ENCODE measurements at regions not wholly inside any gene's neighbourhood (a gene's known extent, or its start where the extent isn't known, plus 50 kb on each side); places are given as distances from the start of the nearest gene placed in this dataset.
"Not testable (repeated sequence)": the region's sequence is repeated elsewhere in the genome, so short reads cannot be mapped to it uniquely, and the experiment has no call there.

GRCh38 chr14:105767315-105767714 lies 240.9 kb downstream of the TMEM121 start:
- WGBS, 4 donors = 76 to 79% (median 78%) methylated on average over 7 of the region's 7 CpGs

GRCh38 chr14:105768039-105768438 lies 241.7 kb downstream of the TMEM121 start:
- WGBS, 4 donors = 78 to 87% (median 82%) methylated on average over 11 to 17 of the region's 17 CpGs; no CpG with 5 or more reads in 1 of the 4 donors
- intact Hi-C loops (cut with DNase I); H3K9me3 ChIP-seq; H3K36me3 ChIP-seq; ATAC-seq; H3K4me1 ChIP-seq; H3K4me3 ChIP-seq; H3K27me3 ChIP-seq; H3K27ac ChIP-seq; DNase-seq: not testable (repeated sequence)

More at GRCh38 chr14:105767315-105767714, 240.9 kb downstream of the TMEM121 start:
- no peak for TF ChIP-seq CTCF (IDR thresholded peaks at IDR 0.05)
- TF ChIP-seq POLR2A (IDR thresholded peaks at IDR 0.05) = no peak
- Histone ChIP-seq H3K27ac (no peak overlapping the region), H3K36me3 (no peaks in the 10 kb centered on the region), H3K4me3 (no peak overlapping the region), H3K27me3 (no peaks in the 10 kb centered on the region), H3K4me1 (peaks cover 0 to 5% (median 0%) of the 10 kb centered on the region in 12 donors), H3K9me3 (no peaks in the 10 kb centered on the region)
- intact Hi-C loops (cut with DNase I) = no loop called here
- DNase-seq (no peak), ATAC-seq (peak in 2 of 4 donors; percentile 22 to 44)

GRCh38 chr14:105769061-105769730 lies 242.8 kb downstream of the TMEM121 start:
- H3K9me3 ChIP-seq; ATAC-seq; H3K27ac ChIP-seq; H3K4me3 ChIP-seq; H3K36me3 ChIP-seq; H3K27me3 ChIP-seq; intact Hi-C loops (cut with DNase I); H3K4me1 ChIP-seq: not testable (repeated sequence)
- WGBS, 4 donors = 87 to 89% (median 89%) methylated on average over 4 to 35 of the region's 35 CpGs
- peak in 1 of 5 donors; percentile 58 for DNase-seq

GRCh38 chr14:105770619-105771216 lies 244.3 kb downstream of the TMEM121 start:
- ATAC-seq; H3K4me1 ChIP-seq; H3K9me3 ChIP-seq; DNase-seq; intact Hi-C loops (cut with DNase I); H3K4me3 ChIP-seq; H3K27ac ChIP-seq; H3K36me3 ChIP-seq; H3K27me3 ChIP-seq: not testable (repeated sequence)
- WGBS, 4 donors = 74 to 87% (median 79%) methylated on average over 3 to 14 of the region's 14 CpGs

- H3K9me3 ChIP-seq; H3K4me3 ChIP-seq; H3K27ac ChIP-seq; H3K27me3 ChIP-seq; intact Hi-C loops (cut with DNase I); H3K4me1 ChIP-seq; H3K36me3 ChIP-seq: not testable (repeated sequence)
- DNase-seq (peak in 1 of 5 donors; percentile 64), ATAC-seq (peak in 2 of 4 donors; percentile 20 to 25)
- WGBS, 4 donors = 81 to 93% (median 89%) methylated on average over 6 to 28 of the region's 35 CpGs
Measured at GRCh38 chr14:105771261-105772226, 245.2 kb downstream of the TMEM121 start.

- WGBS, 4 donors = 60 to 75% (median 67%) methylated on average over 5 to 11 of the region's 11 CpGs
- H3K4me3 ChIP-seq; H3K27me3 ChIP-seq; DNase-seq; intact Hi-C loops (cut with DNase I); H3K36me3 ChIP-seq; H3K27ac ChIP-seq; ATAC-seq; H3K9me3 ChIP-seq; H3K4me1 ChIP-seq: not testable (repeated sequence)
Measured at GRCh38 chr14:105772710-105773250, 246.4 kb downstream of the TMEM121 start.

Data from heart left ventricle (tissue), 16 donors.